ENCODE measurements at regions not wholly inside any gene's neighbourhood (a gene's known extent, or its start where the extent isn't known, plus 50 kb on each side); places are given as distances from the start of the nearest gene placed in this dataset.
"Not testable (repeated sequence)": the region's sequence is repeated elsewhere in the genome, so short reads cannot be mapped to it uniquely, and the experiment has no call there.

DNA sequence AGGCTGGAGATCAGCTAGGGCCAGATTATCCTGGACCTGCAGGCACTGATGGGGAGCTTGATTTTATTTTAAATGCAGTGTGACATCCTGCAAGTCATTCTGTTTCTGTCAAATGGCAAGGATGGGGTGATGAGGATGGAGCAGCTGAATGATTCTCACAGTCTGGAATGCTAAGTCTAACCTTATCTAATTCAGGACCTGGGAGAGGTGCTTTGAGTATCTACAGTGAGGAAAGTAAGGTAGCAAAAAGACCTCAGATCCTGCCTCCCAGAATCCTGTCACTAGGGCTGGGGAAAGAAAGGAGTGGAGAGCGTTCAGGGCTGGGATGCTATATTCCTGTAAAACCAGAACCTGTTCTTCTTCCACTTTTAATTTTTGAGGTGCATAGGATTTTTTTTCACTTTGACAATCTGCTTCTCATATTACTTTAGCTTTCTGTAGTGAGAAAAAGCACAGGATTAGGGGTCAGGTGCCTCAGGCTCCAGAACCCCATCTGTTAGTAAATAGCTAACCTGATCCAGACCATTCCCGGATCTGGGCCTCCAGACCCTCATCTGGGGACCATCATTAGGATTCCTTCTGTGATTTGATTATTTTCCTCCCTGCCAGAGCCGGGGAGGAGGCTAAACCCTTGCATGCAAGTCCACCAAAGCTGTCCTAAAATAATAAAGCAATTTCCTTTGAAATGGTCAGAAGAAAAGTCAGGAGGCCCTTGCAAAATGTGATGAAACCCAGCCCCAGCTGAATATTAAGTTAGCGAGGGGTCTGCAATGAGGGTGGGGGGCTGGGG lies 54.7 kb downstream of the ASCL1 start:
- no peak for DNase-seq (ENCODE audit: low spot score)

DNA sequence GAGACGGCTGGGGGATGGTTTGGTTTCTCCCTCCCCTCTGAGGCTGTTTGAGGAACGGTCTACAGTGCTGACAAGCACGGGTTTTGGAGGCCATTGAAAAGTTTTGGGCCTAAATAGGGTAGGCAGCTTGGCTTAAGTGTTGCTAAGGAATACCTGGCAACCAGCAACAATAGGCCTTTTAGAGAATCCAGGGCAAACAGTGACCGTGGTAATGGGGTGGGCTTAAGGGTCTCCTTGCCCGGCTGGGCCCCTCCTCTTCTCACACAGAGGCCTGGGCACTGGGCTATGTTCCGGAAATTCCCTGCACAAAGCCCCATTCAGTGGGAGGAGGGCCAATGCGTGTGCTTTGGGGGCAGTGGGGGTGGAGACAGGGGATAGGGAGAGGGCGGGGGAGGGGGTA lies 55.4 kb downstream of the ASCL1 start:
- no peak for DNase-seq (ENCODE audit: low spot score)

DNA sequence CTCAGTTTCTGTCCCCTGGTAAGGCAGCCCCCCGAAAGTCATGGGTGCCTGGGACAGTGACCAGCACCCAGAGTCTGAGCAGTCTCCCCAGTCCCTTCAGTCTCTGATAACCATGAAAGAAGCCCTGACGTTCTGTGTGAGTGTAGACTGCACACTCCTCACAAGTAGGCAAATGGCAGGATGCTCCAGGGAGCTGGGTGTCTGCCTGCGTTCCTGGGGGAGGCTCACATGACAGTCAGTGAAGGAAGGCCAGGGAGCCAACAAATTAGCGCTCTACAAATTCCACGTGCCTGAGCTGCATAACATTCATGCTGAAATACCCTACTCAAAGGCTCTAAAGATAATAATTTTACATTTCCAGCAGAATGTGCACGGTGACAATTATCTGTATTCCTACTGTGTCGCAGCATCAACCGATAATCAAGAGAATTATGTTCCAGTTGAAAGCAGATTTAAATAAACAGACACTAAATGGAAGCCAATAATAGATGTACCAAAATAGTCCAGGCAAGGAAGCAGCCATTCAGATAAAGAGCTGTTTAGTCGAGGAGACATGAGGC lies 56.3 kb downstream of the ASCL1 start:
- DNase-seq (ENCODE audit: low spot score): no peak

DNA sequence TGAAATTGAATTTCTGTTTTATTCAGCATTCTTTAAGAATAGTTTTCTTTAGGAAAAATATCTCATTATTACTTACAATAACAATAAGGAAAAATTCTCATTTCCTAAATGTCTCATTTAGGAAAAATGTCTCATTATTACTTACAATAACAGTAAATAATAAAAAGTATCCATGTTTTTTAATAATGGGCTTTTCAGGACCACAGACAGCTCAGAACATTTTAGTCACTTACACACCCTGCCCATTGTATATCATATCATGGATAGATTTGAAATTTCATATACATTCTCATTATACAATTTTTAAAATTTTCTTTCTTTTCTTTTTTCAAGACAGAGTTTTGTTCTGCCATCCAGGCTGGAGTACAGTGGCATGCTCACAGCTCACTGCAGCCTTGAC lies 58.9 kb downstream of the ASCL1 start:
- DNase-seq (ENCODE audit: low spot score): no peak

DNA sequence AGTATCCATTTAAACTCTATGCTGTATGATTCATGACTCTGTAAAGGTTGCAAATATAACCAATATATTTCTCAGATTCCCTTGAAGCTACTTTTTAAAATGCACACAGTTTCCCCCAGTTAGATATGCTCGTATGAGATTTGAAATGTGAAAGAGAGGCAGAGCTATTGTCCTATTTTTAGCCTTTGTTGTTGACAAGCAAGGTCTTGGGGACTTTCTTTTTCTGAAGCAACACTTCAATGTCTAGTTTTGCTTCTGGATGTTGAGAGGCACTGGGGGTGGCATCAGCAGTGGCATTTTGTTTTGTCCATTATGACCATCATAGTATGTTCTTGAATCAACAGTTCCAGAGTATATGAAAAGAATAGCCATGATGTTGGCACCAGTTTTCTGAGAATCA lies 63.4 kb downstream of the ASCL1 start:
- no peak for DNase-seq (ENCODE audit: low spot score)

DNA sequence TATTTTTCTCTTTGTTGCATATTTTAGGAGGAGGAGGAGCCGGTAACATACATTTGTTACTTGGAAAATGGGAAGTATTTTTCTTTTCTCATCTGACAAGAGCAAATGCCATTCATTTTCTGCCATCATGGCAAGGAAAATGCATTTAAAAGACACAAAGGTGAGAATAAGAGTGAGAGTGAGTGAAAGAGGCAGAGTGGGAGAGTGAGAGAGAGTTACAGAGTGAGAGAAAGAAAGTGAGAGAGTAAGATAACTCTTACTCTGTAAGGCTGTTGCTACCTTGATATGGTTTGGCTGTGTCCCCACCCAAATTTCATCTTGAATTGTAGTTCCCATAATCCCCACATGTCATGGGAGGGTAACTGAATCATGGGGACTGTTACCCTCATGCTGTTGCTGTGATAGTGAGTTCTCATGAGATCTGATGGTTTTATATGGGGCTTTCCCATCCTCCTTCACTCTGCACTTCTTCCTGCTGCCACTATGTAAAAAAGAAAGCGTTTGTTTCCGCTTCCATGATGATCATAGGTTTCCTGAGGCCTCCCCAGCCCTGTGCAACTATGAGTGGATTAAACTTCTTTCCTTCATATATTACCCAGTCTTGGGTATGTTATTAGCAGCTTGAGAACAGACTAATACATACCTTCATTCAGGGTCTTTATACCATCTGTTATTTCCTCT lies 64.2 kb downstream of the ASCL1 start:
- no peak for DNase-seq (ENCODE audit: low spot score)

DNA sequence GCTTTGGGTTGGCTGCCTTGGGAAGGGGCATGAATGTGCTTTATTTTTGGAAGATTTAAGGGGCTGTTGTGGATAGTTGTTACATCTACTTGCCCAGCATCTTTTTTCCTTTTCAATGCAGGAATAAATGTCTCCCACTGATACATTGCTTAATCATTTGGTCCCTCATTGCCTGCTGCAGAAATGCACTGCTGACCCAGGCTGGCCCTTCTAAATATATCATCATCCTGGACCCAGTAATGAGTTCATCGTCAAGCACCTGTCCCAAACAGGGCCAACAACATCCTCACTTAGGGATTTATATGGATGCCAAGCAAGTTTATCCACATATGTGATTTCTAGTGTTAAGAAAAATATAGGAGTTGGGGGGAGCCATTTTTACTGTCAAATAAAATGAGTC lies 67.2 kb downstream of the ASCL1 start:
- no peak for DNase-seq (ENCODE audit: low spot score)

DNA sequence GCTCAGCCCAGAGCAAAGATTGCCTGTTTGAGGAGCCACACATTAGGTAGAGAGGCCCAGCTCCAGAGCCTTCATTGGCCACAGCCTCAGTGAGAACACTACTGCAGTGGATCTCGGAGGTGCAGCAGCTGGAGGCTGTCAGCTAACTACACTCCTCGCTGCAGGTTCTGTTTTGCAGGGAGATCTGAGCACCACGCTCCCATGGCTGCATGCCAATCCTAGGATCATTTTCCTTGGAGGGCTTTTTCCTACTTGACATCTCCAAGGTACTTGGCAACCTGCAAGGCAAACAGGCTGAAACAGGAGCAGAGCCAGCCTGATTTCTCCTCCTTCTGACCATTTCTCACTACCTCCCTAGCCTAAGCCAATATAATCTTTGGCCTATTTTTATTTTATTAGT lies 69.2 kb downstream of the ASCL1 start:
- not testable (repeated sequence) for DNase-seq (ENCODE audit: low spot score)

DNA sequence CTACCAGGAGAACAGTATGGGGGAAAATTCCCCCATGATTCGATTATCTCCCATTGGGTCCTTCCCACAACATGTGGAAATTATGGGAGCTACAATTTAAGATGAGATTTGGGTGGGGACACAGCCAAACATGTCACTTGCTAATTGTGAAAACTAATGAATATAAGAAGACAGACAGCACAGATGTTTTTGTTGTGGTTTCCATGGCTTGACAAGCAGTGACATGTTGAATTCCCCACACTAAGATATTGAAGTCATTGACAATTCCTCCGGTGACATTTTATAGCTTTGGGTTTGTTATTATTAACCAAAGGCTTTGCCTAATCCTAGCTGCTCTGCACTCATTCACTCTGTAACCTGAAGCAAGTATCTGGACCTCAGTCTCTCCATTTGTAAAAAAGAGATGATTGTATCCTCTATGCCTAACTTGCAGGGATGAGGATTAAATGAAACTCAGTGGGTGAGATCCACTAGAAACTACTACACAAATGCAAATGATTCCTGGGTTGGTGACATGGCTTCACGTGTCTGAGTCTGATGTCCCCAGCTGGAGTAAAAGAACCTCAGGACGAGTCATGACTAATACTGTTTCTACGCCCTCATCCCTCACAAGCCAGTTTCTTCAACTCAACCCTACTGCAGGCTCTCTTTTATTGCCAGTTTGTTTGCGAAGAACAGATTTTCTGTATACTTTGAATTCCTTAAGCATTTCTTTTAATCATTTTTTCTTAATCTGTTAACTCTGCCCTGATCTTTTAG lies 71.6 kb downstream of the ASCL1 start:
- no peak for DNase-seq (ENCODE audit: low spot score)

DNA sequence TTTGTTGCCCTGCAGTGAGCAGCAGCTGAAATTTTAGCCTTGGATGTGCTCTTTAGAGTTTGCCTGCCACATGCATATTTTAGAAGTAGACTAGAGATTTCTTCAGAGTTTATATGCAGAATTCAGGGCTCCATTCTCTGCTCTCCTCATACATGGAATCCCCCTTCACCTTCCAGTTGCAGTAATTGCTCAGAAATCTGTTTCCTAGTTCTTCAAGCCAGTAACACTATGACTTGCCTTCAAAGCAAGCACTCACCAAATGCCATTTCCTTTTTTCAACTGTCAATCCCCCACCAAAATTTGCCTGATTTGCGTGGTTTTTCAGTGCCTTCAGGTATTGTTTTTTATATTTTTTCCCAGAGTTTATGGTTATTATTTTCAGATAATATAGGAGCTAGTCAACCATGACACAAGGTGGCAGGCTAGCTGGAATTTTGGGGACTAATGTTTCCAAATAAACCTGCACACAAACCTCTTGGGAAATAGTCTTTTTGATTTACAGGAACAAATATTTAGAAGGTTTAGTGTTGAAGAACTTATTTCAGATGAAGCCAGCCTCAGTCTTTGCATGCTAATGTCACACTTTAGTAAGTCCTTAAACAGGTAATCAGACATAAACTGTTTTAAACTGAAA lies 79.2 kb downstream of the ASCL1 start:
- DNase-seq (ENCODE audit: low spot score): no peak

DNA sequence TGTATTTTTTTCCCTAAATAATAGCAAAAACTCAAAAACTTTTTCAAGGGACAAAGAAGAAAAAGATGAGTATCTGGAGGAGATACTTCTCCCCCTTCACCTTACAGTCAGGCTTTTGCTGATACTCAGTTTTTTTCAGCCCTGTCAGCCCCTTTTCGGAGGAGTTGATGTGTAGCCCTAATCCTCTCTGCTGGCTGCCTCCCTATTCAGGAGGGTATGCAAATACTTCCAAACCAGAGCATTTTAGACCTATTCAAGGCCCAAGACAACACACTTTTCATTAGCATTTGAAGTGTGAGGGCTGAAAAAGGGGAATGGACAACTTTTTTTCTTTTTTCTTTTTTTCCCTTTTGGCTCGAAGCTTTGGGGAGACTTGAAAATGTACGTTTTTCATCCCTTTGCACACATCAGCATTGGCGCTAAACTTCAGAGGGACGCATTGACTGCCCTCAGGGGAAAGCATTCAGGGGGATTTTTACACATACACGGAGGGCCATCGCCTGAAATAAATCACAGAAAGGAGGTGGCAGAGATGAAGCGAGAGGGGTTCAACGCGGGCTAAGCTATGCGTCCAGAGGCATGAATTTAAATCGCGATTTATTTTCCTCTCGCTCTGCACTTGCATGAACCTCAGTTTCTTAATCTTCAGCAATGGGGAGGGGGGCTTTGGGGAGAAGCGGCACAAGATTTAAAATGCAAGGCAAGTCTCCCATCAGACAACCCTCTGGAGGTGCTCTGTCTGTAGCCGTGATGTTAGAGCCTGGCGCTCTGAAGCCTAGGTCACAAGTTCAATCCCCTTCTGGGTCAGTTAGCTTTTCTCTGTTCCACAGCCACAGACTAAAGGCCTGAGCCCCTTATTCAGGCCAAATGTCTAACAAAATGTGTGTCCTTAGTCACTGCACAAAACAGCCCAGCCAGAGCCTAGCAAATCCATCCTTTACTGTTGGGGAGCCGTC lies 86.3 kb downstream of the ASCL1 start:
- DNase-seq (ENCODE audit: low spot score): no peak

DNA sequence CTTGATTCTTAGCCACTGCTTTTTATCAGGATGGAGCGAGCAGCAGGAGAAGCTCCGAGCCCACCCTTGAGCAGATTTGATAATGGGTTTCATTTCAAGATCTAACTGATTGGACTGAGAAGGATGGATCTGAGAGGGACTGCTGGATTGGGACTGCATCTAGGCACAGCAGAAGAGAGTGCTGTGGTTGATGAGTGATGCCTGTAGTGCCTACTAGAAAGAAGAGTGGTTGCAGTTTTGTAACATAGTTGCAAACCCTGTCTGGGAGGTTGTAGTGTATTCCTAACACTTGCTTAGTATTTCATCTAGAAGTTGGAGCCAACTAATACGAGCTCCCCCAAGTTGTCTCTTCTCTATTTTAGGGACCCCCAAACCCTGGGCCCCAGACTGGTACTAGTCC lies 88.7 kb downstream of the ASCL1 start:
- no peak for DNase-seq (ENCODE audit: low spot score)

DNA sequence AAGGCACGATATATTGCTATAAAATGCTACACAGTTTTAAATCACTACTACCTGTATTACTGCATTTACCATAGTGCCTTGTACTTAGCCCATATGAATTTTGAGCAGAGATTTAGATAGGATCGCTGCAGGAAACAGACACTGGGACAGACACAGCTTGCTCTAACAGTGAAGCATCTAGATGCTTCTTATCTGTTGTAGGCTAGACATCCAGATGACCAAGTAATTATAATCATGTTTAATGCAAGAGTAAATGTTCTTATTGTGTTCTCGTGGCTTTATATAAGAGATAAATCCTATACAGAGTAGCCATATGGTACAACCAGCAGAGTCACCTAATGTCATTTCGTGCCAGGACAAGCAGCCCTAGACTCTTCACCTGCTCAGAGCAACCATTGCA lies 92.8 kb downstream of the ASCL1 start:
- DNase-seq (ENCODE audit: low spot score): no peak

DNA sequence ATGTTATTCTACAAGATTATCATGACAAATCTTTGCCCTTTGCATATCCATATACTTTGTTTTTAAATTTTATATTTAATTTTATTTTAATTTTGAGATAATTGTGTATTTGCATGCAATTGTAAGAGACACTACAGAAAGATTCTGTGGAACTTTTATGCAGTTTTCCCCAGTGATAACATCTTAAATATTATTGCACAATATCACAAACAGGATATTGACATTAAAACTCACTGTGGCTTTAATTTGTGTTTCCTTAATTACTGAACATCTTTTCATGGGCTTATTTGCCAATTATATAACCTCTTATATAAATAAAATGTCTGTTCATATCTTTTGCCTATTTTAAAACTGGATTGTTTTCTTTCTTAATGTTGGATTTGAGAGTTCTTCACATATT lies 95.6 kb downstream of the ASCL1 start:
- no peak for DNase-seq (ENCODE audit: low spot score)

DNA sequence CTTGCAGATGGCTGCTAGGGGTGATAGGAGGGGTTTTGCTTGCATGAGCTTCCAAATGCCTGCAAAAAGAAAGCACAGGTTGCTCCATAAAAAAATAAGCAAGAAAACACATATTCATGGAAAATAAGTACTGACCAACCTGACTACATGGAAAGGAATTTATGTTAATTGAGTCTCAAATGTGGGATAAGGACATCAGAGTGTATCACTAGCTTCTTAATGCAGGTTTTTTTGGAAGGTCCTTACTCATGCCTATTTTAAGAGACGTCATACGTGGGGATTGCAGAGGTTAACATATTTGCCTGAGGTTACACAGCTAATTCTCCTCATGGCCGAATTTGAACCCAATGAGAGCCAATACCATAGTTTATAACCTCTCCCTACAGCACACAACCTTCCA lies 116.2 kb downstream of the ASCL1 start:
- no peak for DNase-seq (ENCODE audit: low spot score)

DNA sequence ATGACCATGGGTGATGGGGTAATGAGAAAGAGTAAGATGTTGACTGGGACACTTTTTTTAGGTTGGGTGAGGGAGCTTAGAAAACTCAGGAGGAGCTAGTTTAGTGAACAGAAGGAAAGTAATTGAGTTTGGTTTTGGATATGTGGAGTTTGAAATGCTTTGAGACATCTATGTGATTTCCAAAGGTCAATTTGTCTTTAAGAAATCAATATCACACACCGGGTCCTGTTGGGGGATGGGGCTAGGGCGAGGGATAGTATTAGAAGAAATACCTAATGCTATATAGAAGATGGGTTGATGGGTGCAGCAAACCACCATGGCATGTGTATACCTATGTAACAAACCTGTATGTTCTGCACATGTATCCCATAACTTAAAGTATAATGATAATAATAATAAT lies 118.4 kb downstream of the ASCL1 start:
- DNase-seq (ENCODE audit: low spot score): no peak

DNA sequence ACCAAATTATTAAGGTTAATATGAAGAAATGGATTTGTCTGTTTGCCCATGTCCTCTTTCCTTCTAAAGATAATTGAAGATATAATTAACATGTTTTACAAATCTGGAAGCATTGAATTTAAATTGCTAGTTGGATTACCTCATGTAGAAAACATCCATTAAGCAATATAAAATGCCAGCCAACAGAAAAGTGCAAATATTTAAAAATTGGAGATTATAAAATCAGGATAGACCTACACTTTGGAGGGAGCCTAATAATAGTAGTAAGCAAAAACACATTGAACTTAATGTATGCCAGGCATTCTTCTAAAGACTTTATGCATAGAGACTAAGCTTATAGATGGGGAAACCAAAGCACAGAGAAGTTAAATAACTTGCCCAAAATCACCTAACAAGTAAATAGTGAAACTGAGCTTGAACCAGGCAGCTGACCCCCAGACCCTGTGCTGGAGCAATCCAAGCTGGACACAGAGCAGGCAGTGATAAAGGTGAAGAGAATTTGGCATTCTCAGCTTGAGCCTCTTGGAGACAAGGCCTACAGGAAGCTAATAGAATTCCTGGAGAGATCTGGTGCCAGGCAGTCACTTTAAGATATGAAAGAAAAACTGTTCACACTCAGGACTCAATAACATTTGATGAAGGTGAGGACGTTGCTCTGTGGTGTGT lies 119.8 kb downstream of the ASCL1 start:
- DNase-seq (ENCODE audit: low spot score): no peak

DNA sequence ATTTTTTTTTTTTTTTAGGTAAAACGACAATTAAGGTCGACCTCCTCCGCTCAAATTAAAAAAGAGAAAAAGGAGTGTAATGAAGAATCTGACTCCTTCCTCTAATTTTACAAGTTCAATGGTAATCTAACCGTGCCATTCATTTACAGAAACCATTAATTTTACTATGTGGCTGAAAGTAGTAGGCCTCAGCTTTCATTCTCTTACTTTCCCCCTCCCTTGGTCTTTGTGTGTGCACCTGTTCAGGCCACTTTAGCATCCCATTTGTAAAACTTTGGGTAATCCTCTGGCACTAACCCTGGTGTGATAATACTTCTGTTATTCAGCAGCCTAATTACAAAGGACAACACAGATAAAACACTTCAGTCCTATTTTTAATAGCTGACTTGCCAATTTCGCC lies 128.1 kb downstream of the ASCL1 start:
- DNase-seq (ENCODE audit: low spot score): no peak

DNA sequence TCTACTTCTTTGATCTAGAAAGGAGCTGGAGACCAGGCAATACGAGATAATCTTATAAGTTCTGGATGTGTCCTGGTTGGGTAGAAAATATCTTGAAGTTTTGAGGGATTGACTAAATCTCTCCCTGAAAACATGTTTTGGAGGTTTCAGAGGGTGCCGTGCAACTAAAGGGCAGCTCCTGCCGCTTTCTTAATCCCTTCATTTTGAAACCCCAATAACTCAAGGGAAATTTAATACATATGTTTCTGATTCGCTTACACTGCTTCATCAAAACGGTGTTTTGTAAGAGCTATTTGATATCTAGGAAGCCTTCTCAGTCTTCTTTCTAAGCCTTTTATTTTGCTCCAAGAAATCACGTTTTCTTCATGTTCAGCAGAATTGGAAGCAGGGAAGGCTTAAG lies 129.0 kb downstream of the ASCL1 start:
- no peak for DNase-seq (ENCODE audit: low spot score)

DNA sequence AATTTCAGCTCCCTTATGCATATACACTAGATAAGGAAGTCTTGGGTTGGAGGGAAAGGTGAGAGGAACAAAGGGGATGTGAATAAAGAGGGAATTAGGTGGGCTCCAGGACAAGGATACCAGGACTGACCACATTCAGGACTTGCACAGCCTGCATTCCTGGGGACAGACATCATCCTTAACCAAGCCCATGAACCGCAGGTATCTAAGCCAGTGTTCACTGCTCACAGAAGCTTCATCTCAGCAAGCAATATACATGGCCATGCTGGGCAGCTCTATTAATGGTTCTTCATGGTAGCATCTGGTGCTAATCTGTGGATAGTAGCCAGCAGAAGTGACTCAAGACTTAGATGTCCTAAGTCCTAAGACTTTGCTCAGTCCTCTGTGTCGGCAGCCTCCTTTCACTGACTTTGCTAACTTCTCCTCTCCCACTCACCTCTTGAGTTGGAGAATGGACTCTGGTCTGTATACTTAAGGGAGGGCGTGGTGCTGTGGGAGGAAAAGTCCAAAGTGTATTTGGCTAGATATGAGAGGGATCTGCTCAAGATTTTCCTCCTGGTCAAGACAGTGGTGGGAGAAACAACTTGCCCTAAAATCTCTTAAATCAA lies 136.1 kb downstream of the ASCL1 start:
- no peak for DNase-seq (ENCODE audit: low spot score)
